H1 (cell line): ENCODE measurements at regions not wholly inside any gene's neighbourhood (a gene's known extent, or its start where the extent isn't known, plus 50 kb on each side); places are given as distances from the start of the nearest gene placed in this dataset.

Source experiments
- CTCF ChIA-PET: fragments of 300-600 bp; sonication (Branson Sonifier 250); formaldehyde crosslinking; loops from one replicate; lab custom pipeline; 2021; ENCODE audit not compliant: partially characterized antibody; lab: Charles Lee
- POLR2A ChIA-PET: fragments of 300-600 bp; sonication (Branson Sonifier 250); formaldehyde crosslinking; loops from one replicate; lab custom pipeline; 2021; ENCODE audit warnings: inconsistent platforms; ENCODE audit not compliant: partially characterized antibody; lab: Charles Lee
- DNase-seq, 2 experiments: peaks; one replicate each; pipeline versions ENCODE4 v3.0.0 to v3.0.0-alpha.2; 2010 to 2022; ENCODE audit warnings: low spot score in 2 of 2, low read depth in 1 of 2, mixed read lengths in 1 of 2
- FAIRE-seq: peaks from 2 replicates; lab custom pipeline; 2011; peaks lifted over from hg19 to GRCh38; lab: Jason Lieb, UNC
- H2AFZ ChIP-seq: 2 replicates; pipeline ENCODE4 v1.8.1; 2012; ENCODE audit warnings: low read length, inconsistent platforms
- H2AK5ac ChIP-seq: 2 replicates; pipeline ENCODE4 v1.6.1; 2013; ENCODE audit warnings: low read depth, low read length
- H2BK120ac ChIP-seq: replicated peaks from 2 replicates; pipeline ENCODE3; 2013; ENCODE audit warnings: low read depth, low read length, inconsistent platforms
- H2BK12ac ChIP-seq: 2 replicates; pipeline ENCODE4 v1.6.1; 2013; ENCODE audit warnings: low read depth, low read length
- H2BK15ac ChIP-seq: 2 replicates; pipeline ENCODE4 v1.6.1; 2013; ENCODE audit warnings: low read length
- H2BK20ac ChIP-seq: 2 replicates; pipeline ENCODE4 v1.6.1; 2013; ENCODE audit warnings: low read length
- H2BK5ac ChIP-seq: 2 replicates; pipeline ENCODE4 v1.6.1; 2013; ENCODE audit warnings: low read depth, low read length
- H3K14ac ChIP-seq: 2 replicates; pipeline ENCODE4 v1.6.1; 2013; ENCODE audit warnings: inconsistent platforms; ENCODE audit not compliant: insufficient read length
- H3K18ac ChIP-seq: 2 replicates; pipeline ENCODE4 v1.6.1; 2013; ENCODE audit warnings: low read length; ENCODE audit errors: extremely low read depth
- H3K23ac ChIP-seq: 2 replicates; pipeline ENCODE4 v1.6.1; 2013; ENCODE audit warnings: inconsistent platforms; ENCODE audit not compliant: insufficient read length
- H3K23me2 ChIP-seq: 2 replicates; pipeline ENCODE4 v1.6.1; 2013; ENCODE audit warnings: low read depth, low read length
- H3K27ac ChIP-seq: 2 replicates; pipeline ENCODE4 v1.6.1; 2011; ENCODE audit warnings: low read depth, low read length, inconsistent platforms
- H3K27me3 ChIP-seq, 4 experiments: replicated peaks in 1 of 4; 1 replicate in 1 of 4; 2 replicates in 3 of 4; pipeline versions ENCODE4 v1.6.1 to v1.8.1; 2011 to 2013; ENCODE audit warnings: low read length in 3 of 4, mild to moderate bottlenecking in 3 of 4, inconsistent platforms in 2 of 4, mixed read lengths in 2 of 4, moderate library complexity in 1 of 4; ENCODE audit not compliant: control insufficient read depth in 3 of 4, insufficient read depth in 3 of 4; ENCODE audit errors: extremely low read depth in 1 of 4
- H3K36me3 ChIP-seq, 4 experiments: 2 replicates each; pipeline versions ENCODE4 v1.6.1 to v1.8.1; 2011 to 2013; ENCODE audit warnings: mild to moderate bottlenecking in 4 of 4, low read length in 3 of 4, moderate library complexity in 2 of 4, control low read depth in 1 of 4, inconsistent platforms in 1 of 4; ENCODE audit not compliant: insufficient read depth in 4 of 4, control insufficient read depth in 2 of 4
- H3K4ac ChIP-seq: replicated peaks from 2 replicates; pipeline ENCODE3; 2013; ENCODE audit warnings: low read length, low read depth, mixed read lengths, inconsistent platforms; ENCODE audit not compliant: insufficient read length
- H3K4me1 ChIP-seq, 4 experiments: replicated peaks in 1 of 4; 1 replicate in 1 of 4; 2 replicates in 3 of 4; pipeline versions ENCODE4 v1.6.1 to v1.8.1; 2011 to 2013; ENCODE audit warnings: low read length in 3 of 4, inconsistent platforms in 2 of 4, mixed read lengths in 1 of 4; ENCODE audit not compliant: insufficient read depth in 4 of 4, control insufficient read depth in 3 of 4
- H3K4me2 ChIP-seq, 2 experiments: 2 replicates each; pipeline versions ENCODE4 v1.6.1 to v1.8.1; 2011 to 2013; ENCODE audit warnings: low read depth in 2 of 2, low read length in 2 of 2, control low read depth in 1 of 2, inconsistent platforms in 1 of 2, mild to moderate bottlenecking in 1 of 2; ENCODE audit not compliant: insufficient read depth in 1 of 2
- H3K4me3 ChIP-seq, 4 experiments: fragments of 200-600, 300-600 bp in 1 of 4; sonication (generic), shearing (Covaris generic), sonication (Bioruptor Twin) in 1 of 4; 2 replicates each; pipeline versions ENCODE4 v1.5.1 to v1.8.1; 2011 to 2016; ENCODE audit warnings: low read length in 4 of 4, low read depth in 3 of 4, control low read depth in 2 of 4, inconsistent platforms in 2 of 4, mild to moderate bottlenecking in 2 of 4, mixed read lengths in 1 of 4, moderate library complexity in 1 of 4; ENCODE audit not compliant: insufficient read depth in 2 of 4; ENCODE audit errors: extremely low read depth in 1 of 4
- H3K56ac ChIP-seq: replicated peaks from 2 replicates; pipeline ENCODE3; 2013; ENCODE audit warnings: low read depth, mild to moderate bottlenecking, mixed read lengths, low read length, inconsistent platforms; ENCODE audit not compliant: insufficient read length
- H3K79me1 ChIP-seq: 2 replicates; pipeline ENCODE4 v1.6.1; 2013; ENCODE audit warnings: low read depth, low read length, control low read depth
- H3K79me2 ChIP-seq, 2 experiments: 2 replicates each; pipeline versions ENCODE4 v1.6.1 to v1.8.1; 2012 to 2013; ENCODE audit warnings: low read length in 2 of 2, mild to moderate bottlenecking in 2 of 2, inconsistent platforms in 1 of 2; ENCODE audit not compliant: insufficient read depth in 2 of 2, control insufficient read depth in 1 of 2
- H3K9ac ChIP-seq, 4 experiments: replicated peaks in 1 of 4; 1 replicate in 1 of 4; 2 replicates in 3 of 4; pipeline versions ENCODE4 v1.6.1 to v1.8.1; 2011 to 2013; ENCODE audit warnings: low read depth in 3 of 4, low read length in 3 of 4, control low read depth in 2 of 4, mild to moderate bottlenecking in 2 of 4, moderate library complexity in 2 of 4, inconsistent platforms in 1 of 4; ENCODE audit errors: extremely low read depth in 1 of 4
- H3K9me3 ChIP-seq, 2 experiments: 2 replicates each; pipeline versions ENCODE4 v1.6.1 to v1.8.1; 2012 to 2013; ENCODE audit warnings: mild to moderate bottlenecking in 2 of 2, moderate library complexity in 2 of 2, control low read depth in 1 of 2, inconsistent platforms in 1 of 2, low read depth in 1 of 2, low read length in 1 of 2, mixed read lengths in 1 of 2; ENCODE audit not compliant: insufficient read depth in 2 of 2
- H4K20me1 ChIP-seq, 2 experiments: replicated peaks in 1 of 2; 2 replicates each; pipeline versions ENCODE3 to v1.8.1; 2011 to 2013; ENCODE audit warnings: inconsistent platforms in 2 of 2, low read length in 2 of 2, mild to moderate bottlenecking in 1 of 2; ENCODE audit not compliant: insufficient read depth in 2 of 2, control insufficient read depth in 1 of 2
- H4K5ac ChIP-seq: 2 replicates; pipeline ENCODE4 v1.6.1; 2013; ENCODE audit warnings: low read length, low read depth, mixed read lengths, inconsistent platforms; ENCODE audit not compliant: insufficient read length
- H4K8ac ChIP-seq: 2 replicates; pipeline ENCODE4 v1.8.0; 2013; ENCODE audit warnings: mild to moderate bottlenecking, moderate library complexity, low read length, inconsistent platforms; ENCODE audit not compliant: insufficient read depth; ENCODE audit errors: extremely low read depth
- H4K91ac ChIP-seq: replicated peaks from 2 replicates; pipeline ENCODE3; 2013; ENCODE audit warnings: low read length, mixed read lengths, inconsistent platforms; ENCODE audit not compliant: insufficient read length
- BRCA1 ChIP-seq: IDR thresholded peaks from 2 replicates; pipeline ENCODE4 v1.6.1; 2012; ENCODE audit warnings: low read depth, low read length, improper control_type of control experiment
- JUND ChIP-seq: IDR thresholded peaks from 2 replicates; pipeline ENCODE4 v1.6.1; 2011; ENCODE audit warnings: mild to moderate bottlenecking, improper control_type of control experiment, low read length
- SRF ChIP-seq: IDR thresholded peaks from 2 replicates; pipeline ENCODE4 v1.6.1; 2011; ENCODE audit warnings: mild to moderate bottlenecking, low read depth, low read length, moderate library complexity
- TCF12 ChIP-seq: IDR thresholded peaks from 2 replicates; pipeline ENCODE4 v1.6.1; 2011; ENCODE audit warnings: low read depth, mild to moderate bottlenecking, low read length
- WGBS, 2 experiments: shearing (Covaris generic) in 1 of 2; methylation state at CpG; one replicate each; pipeline versions ENCODE4 v1.1.6 to v1.1.7; 2013 to 2015; ENCODE audit warnings: low lambda C conversion rate in 2 of 2, mixed read lengths in 2 of 2, inconsistent platforms in 1 of 2, low coverage in 1 of 2, missing lambda C conversion rate in 1 of 2; ENCODE audit not compliant: insufficient replicate concordance in 2 of 2, insufficient coverage in 1 of 2, insufficient read length in 1 of 2; ENCODE audit errors: extremely low coverage in 1 of 2, missing lambda C conversion rate in 1 of 2; 5-methylcytosine and 5-hydroxymethylcytosine counted together

DNA sequence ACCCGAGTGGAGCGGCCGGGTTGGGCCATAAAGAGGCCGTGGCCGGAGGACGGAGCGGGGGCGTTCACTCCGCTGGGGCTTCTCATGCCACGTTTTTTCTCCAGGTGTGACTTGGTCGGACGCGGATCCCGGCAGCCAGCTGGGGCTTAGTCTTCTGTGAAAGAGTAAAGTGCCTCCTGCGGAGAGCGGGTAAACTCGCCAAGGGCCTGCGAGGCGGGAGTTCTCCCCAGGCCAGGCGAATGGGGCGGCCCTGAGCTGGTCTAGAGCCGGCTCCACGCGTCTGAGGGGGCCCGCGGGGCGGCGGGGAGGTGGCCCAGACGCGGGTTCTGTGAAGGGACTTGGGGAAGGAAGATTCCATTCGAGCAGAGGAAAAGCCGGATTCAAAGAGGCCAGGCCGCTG lies 86.3 kb upstream of the VIPR2 start:
- Histone ChIP-seq H2BK20ac (no peak overlapping the region), H2BK15ac (no peak overlapping the region), H3K79me2 (no peaks in the 10 kb centered on the region), H3K4ac (no peak overlapping the region), H4K20me1 (no peaks in the 10 kb centered on the region), H2BK120ac (no peak overlapping the region), H4K91ac (no peak overlapping the region), H2BK12ac (no peak overlapping the region), H2AFZ (no peak overlapping the region), H3K4me1 (no peaks in the 10 kb centered on the region), H3K36me3 (no peaks in the 10 kb centered on the region), H2AK5ac (no peak overlapping the region), H3K23me2 (no peaks in the 10 kb centered on the region), H3K9ac (no peak overlapping the region), H3K14ac (no peak overlapping the region), H3K23ac (no peak overlapping the region)
- ChIA-PET CTCF (no interaction called here), POLR2A (no interaction called here)
- no peak for DNase-seq
- 94% methylated on average over 30 of the region's 33 CpGs; no CpG with 5 or more reads in 1 of the 2 experiments for WGBS, 2 experiments
- TF ChIP-seq SRF, result no peak
- no peak for TF ChIP-seq TCF12
- TF ChIP-seq JUND, result no peak
- no peak for TF ChIP-seq BRCA1
- TF ChIP-seq, all 59 proteins: peak for 0
- no peak overlapping the region for H3K56ac ChIP-seq
- no peaks in the 10 kb centered on the region for H3K27me3 ChIP-seq
- H3K18ac ChIP-seq, result no peak overlapping the region
- H4K5ac ChIP-seq, result no peak overlapping the region
- no peak overlapping the region; the same call in 1 of the 2 replicates for H4K8ac ChIP-seq
- H3K79me1 ChIP-seq, result no peaks in the 10 kb centered on the region
- H3K9me3 ChIP-seq, result peaks cover 76 to 86% of the 10 kb centered on the region in 2 experiments
- H3K4me3 ChIP-seq, result no peak overlapping the region
- no peak overlapping the region for H3K4me2 ChIP-seq
- H2BK5ac ChIP-seq, result no peak overlapping the region
- H3K27ac ChIP-seq, result no peak overlapping the region
- FAIRE-seq, result no peak
